ENCODE measurements at regions not wholly inside any gene's neighbourhood (a gene's known extent, or its start where the extent isn't known, plus 50 kb on each side); places are given as distances from the start of the nearest gene placed in this dataset.

DNA sequence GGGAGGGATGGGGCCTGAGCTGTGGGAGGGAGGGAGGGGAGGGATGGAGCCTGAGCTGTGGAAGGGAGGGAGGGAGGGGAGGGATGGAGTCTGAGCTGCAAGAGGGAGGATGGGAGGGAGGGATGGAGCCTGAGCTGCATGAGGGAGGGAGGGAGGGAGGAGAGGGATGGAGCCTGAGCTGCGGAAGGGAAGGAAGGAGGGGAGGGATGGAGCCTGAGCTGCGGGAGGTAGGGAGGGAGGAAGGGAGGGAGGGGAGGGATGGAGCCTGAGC is 124.0 kb upstream of the ERCC6L2 start:
- Histone ChIP-seq H2AFZ (no peak overlapping the region), H3K36me3 (replicated peaks; ENCODE audit: insufficient read depth, low read depth) (no peaks in the 10 kb centered on the region), H3K4me2 (no peak overlapping the region), H3K4me3 (no peak overlapping the region), H3K9me3 (ENCODE audit: low read depth) (no peaks in the 10 kb centered on the region), H3K27ac (no peak overlapping the region), H3K79me2 (no peaks in the 10 kb centered on the region), H3K4me1 (ENCODE audit: insufficient read depth) (peaks cover 41% of the 10 kb centered on the region), H4K20me1 (ENCODE audit: insufficient read depth, poor library complexity, severe bottlenecking) (no peaks in the 10 kb centered on the region), H3K9me2 (replicated peaks; ENCODE audit: insufficient read depth) (no peaks in the 10 kb centered on the region), H3K27me3 (no peaks in the 10 kb centered on the region)
- no peak for DNase-seq (ENCODE audit: low spot score)
- no peak for TF ChIP-seq EZH2phosphoT487 (IDR thresholded peaks at IDR 0.05; ENCODE audit: low read depth, severe bottlenecking, unreplicated experiment)
- no peak for TF ChIP-seq CTCF (IDR thresholded peaks at IDR 0.05; ENCODE audit: poor library complexity)
- no peak for TF ChIP-seq EZH2 (IDR thresholded peaks at IDR 0.05; ENCODE audit: borderline replicate concordance)
- no CpG with 5 or more reads among the region's 2 CpGs for WGBS (ENCODE audit: low lambda C conversion rate, missing lambda C conversion rate)

DNA sequence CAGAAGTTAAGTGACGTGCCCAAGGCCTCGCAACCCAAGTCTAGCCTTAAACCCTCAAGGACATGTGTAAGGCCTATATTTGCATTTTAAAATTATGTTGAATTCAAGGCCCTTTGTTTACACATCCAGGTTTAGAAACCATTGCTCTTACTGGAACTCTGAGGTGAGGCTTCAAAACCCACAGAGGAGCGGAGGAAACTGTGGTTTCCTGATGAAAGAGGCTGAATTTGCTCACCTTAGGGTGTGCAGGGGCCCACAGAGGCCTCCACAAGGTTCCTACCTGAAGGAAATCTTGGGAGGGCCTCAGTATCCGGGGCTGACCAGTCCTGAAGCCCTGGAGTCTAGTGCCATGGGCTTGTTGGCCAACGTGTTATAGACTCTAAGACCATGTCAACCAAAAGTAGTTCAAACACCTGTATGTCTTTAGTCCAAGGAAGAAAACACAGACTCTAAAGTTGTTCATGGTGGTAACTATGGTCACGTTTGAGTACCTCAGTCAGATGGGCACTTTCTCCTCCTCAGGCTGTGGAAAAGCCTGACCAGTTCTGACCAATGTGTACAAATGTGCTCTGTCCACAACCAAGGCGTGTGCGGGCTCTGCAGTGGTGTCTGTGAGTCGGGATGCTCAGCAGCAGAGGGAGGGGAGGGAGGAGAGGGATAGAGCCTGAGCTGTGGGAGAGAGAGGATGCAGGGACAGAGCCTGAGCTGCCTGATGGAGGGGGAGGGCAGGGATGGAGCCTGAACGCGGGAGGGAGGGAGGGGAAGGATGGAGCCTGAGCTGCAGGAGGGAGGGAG is 124.6 kb upstream of the ERCC6L2 start:
- no peak for TF ChIP-seq EZH2 (IDR thresholded peaks at IDR 0.05; ENCODE audit: borderline replicate concordance)
- TF ChIP-seq CTCF (IDR thresholded peaks at IDR 0.05; ENCODE audit: poor library complexity): no peak
- TF ChIP-seq EZH2phosphoT487 (IDR thresholded peaks at IDR 0.05; ENCODE audit: low read depth, severe bottlenecking, unreplicated experiment): no peak
- Histone ChIP-seq H3K4me3 (no peak overlapping the region), H2AFZ (no peak overlapping the region), H3K27ac (no peak overlapping the region), H3K27me3 (no peaks in the 10 kb centered on the region), H3K4me1 (ENCODE audit: insufficient read depth) (peaks cover 39% of the 10 kb centered on the region), H3K4me2 (no peak overlapping the region), H3K9me3 (ENCODE audit: low read depth) (no peaks in the 10 kb centered on the region), H3K36me3 (replicated peaks; ENCODE audit: insufficient read depth, low read depth) (no peaks in the 10 kb centered on the region), H4K20me1 (ENCODE audit: insufficient read depth, poor library complexity, severe bottlenecking) (no peaks in the 10 kb centered on the region), H3K9me2 (replicated peaks; ENCODE audit: insufficient read depth) (no peaks in the 10 kb centered on the region), H3K79me2 (no peaks in the 10 kb centered on the region)
- 84% methylated on average over 9 of the region's 11 CpGs for WGBS (ENCODE audit: low lambda C conversion rate, missing lambda C conversion rate)
- no peak for DNase-seq (ENCODE audit: low spot score)

- WGBS (ENCODE audit: low lambda C conversion rate, missing lambda C conversion rate): 64% methylated on average over 9 of the region's 9 CpGs
- no peak overlapping the region for H3K27ac ChIP-seq
- H3K36me3 ChIP-seq (replicated peaks; ENCODE audit: insufficient read depth, low read depth): no peaks in the 10 kb centered on the region
- TF ChIP-seq EZH2phosphoT487 (IDR thresholded peaks at IDR 0.05; ENCODE audit: low read depth, severe bottlenecking, unreplicated experiment): no peak
- no peak for TF ChIP-seq CTCF (IDR thresholded peaks at IDR 0.05; ENCODE audit: poor library complexity)
- no peak for TF ChIP-seq EZH2 (IDR thresholded peaks at IDR 0.05; ENCODE audit: borderline replicate concordance)
- no peak for DNase-seq (ENCODE audit: low spot score)
- H3K4me3 ChIP-seq: no peak overlapping the region
- H2AFZ ChIP-seq: no peak overlapping the region
- H3K79me2 ChIP-seq: no peaks in the 10 kb centered on the region
- H3K9me3 ChIP-seq (ENCODE audit: low read depth): no peaks in the 10 kb centered on the region
- H3K4me2 ChIP-seq: no peak overlapping the region
- no peaks in the 10 kb centered on the region for H4K20me1 ChIP-seq (ENCODE audit: insufficient read depth, poor library complexity, severe bottlenecking)
- H3K9me2 ChIP-seq (replicated peaks; ENCODE audit: insufficient read depth): no peaks in the 10 kb centered on the region
- H3K27me3 ChIP-seq: no peaks in the 10 kb centered on the region
- H3K4me1 ChIP-seq (ENCODE audit: insufficient read depth): peaks cover 25% of the 10 kb centered on the region
Measured at GRCh38 chr9:95749493-95749892, 126.0 kb upstream of the ERCC6L2 start.
